NCI-H82 treated with DMSO at 0.1 percent for 48 hours (cell line): ENCODE measurements at regions not wholly inside any gene's neighbourhood (a gene's known extent, or its start where the extent isn't known, plus 50 kb on each side); places are given as distances from the start of the nearest gene placed in this dataset.
A peak's percentile ranks its signal among the peaks of the same experiment; 100 is the strongest.
"Not testable (repeated sequence)": the region's sequence is repeated elsewhere in the genome, so short reads cannot be mapped to it uniquely, and the experiment has no call there.

ENCODE experiments used
- DNase-seq: peaks from one replicate; lab custom pipeline; 2025; ENCODE audit not compliant: unreplicated experiment; lab: John Stamatoyannopoulos, UW

DNA sequence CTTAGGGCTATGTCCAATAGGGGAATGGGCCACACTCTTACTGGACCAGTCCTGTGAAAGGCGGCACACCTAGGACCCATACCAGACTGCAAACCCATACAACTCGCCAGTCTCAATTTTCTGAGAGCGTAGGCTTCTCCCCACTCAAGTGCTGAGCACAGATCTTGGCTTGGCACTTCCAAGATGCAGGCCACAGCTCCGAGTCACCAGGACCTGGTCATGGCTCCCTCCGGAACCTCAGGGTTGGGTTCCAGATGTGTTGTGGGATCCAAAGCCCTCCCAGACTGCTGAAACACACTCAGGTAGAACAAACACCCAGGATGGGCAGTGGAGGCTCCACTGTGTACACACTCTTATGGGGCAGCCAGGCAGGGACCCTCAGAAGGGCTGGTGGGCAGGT is 103.3 kb downstream of the TMEM144 start:
- DNase-seq = no peak

DNA sequence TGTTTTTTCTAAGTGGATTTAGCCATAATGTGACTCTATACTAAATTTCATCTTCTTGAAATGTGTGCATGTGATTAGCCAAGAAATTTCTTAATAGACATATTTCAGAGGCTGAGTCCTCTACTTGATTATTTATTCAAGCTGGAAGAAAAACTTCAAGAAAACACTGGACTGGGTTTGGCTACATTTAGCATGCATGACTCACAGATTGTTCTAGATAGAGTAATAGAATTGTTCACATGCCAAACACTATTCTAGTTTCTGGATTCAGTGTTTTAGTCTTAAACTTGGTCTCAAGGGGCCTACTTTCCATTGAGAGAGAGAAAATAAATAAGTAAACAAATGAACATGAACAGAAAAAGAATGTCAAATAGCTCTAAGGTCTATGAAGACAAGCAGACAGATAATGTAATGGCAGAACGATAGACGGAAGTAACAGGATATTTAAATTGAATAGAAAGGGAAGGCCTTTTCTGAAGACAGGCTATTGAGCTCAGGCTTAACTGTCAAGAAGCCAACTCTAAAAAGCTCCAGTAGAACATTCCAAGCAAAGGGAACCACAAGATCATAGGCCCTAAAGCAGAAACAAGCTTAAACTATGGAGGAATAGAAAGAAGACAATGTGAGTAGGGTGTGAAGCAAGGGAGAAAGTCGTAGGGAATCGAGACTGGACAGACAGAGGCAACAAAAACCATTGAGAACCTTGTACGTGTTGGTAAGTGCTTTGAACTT is 104.6 kb downstream of the TMEM144 start:
- DNase-seq = no peak

DNA sequence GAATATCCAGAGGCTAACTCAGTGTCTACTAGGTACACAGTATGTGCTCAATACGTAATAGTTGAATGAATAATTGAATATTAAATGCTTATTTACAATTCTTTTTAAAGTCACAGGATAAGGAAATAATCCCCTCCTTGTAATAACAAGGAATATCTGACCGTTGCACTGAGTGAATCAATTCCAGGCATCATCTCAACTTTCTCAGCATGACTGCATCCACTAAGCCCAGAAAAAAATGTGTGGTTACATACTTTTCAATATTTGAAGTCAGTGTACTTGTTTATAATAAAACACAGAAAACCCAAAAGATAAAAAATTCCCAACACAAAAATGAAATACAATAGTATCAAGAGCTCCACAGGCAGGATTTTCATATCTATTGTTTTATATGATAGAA is 105.4 kb downstream of the TMEM144 start:
- DNase-seq = no peak

DNA sequence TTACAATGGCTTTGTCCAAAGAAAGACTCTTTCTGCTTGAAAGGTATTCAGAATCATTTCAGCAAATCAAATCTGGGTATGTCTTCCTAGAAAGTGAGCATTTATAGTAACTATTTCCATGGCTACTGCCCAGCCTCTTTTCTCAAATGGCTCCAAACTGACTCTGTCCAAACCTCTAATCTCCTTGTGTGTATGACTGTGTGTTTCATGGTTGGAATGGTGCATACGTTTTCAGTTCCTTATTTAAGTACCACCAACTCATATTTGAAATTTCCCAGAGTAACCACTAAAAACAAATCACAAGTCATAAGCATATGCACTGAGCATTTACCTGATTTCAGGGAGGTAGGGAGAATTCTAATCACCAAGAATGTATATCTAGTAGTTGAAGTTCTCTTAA is 106.0 kb downstream of the TMEM144 start:
- no peak for DNase-seq

DNA sequence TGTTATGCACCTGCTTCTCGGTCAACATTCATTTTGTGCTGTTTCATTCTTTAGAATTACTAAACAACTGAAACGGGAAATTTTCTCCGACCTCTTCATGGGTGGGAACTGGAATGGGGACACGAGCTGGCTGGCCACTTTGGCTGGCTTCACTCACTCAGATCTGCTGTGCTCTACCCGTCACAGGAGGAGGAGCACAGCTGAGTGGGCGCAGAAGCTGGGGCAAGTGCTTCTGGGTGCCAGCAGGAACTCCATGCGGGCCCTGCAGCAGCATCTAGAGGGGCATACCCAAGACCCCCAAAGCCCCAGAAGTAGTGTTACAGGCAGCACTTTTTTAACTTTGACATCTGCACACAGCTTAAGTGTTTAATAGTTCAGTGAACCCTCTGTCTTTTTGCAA is 109.6 kb downstream of the TMEM144 start:
- DNase-seq = no peak

DNA sequence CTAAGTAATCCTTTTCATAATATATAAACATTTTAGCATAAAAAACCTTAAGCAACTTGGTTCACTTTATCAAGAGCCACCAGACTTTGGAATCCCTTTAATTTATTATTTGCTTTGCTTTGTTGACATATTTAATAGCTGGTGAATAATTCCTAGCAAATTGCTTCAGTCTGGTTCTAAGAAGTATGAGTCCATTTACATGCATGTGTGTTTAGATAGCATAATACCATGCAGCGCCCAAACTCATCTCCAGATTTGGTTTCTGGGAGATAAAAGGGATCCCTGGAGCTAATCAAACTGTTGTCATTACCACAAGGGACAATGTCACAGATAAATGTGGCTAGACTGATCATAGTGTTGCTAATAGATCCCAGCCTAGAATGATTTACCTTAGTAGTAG is 111.8 kb downstream of the TMEM144 start:
- no peak for DNase-seq

DNA sequence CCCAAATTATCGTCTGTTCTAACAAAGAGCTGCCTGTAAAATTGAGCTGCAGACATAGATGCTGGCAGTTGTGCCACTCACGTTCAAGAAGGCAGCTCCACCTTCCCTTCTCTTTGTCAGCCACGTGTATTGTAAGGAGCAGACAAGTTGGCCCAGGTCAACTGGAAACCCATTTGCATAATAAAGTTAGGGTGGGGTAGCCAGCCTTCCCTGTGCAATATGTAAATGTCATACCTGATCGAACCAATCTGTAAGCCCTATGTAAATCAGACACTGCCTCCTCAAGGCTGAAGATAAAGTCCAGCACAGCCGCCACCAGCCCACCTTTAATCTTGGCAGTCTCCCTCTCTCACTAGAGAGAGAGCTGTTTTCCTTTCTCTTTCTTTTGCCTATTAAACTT is 117.2 kb downstream of the TMEM144 start:
- peak; percentile 36 for DNase-seq

DNA sequence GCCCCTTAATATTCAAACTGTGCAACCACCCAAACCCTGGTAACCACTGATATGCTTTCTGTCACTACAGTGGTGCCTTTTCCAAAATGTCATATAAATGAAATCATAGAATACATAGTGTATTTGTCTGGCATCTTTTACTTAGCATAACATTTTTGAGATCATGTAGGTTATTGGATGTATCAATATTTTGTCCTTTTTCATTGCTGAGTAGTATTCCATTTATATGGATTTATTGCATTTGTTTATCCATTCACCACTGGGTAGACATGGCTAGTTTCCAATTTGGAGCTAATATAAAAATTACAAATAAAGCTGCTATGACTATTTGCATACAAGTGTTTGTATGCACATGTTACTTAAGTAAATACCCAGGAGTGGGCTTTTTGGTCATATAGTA is 121.6 kb downstream of the TMEM144 start:
- DNase-seq = no peak

DNA sequence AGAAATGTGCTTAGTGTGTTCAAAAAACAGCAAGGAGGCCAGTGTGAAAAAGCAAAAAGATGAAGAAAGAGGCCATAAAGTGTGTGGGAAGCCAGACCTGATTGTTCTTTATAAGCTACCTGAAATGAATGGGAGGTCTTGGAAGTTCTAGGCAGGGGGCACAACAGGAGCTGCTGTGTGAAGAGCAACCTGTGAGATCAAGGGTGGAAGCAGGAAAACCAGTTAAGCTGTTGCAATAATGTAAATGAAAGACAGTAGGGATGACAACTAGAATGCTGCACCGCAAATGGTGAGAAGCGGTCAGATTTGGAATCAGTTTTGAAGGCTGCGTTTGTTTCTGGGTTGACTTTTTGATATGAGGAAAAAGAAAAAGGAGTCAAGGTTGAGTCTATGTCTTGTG is 123.5 kb downstream of the TMEM144 start:
- DNase-seq = no peak

DNA sequence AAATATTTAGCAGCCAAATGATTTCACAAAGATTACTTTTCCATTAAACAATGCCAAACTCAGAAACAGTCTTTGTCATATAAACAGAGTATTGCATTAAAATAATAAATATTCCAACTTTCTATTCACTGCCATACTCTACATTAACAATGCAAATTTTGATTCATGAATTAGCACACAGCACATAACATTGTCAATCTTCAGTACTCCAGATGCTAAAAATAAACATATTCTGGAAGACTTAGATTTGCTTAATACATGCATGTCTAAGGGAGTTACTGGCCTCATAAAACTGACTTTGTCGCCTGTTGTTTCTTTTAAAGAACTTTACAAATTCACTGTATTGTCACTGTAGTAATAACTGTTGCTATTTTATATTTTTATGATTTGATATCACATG is 131.6 kb downstream of the TMEM144 start:
- no peak for DNase-seq

DNA sequence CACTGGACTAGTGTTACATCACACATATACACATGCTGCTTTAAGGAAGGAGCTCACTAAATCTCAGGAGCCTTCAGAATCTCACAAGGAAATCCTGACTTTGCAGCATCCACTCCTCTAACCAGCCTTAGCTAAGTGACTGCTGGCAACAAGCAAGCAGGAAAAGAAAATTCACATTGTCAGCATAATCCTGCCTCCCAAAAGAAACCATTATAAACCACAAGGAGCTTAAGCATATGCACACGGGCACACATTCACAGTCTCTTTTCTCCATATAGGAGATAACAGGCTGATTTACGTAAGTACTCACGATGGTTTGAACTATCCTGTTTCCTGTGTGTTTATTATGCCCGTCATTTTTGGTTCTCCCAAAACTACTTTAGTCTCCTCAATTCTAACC is 136.3 kb downstream of the TMEM144 start:
- DNase-seq = no peak

DNA sequence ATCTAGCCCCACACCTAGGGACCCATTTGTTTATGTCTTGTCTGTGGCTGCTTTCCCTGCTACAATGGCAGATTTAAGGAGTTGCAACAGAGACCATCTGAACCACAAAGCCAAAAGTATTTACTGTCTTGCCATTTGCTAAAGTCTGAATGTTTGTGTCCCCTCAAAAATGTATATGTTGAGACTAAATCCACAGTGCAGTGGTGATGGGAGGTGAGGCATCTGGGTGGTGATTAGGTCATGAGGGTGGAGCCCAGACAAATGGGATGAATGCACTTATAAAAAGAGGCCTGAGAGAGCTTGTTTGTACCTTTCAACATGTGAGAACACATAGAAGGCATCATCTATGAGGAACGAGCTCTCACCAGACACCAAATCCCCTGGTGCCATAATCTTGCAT is 137.3 kb downstream of the TMEM144 start:
- no peak for DNase-seq

DNA sequence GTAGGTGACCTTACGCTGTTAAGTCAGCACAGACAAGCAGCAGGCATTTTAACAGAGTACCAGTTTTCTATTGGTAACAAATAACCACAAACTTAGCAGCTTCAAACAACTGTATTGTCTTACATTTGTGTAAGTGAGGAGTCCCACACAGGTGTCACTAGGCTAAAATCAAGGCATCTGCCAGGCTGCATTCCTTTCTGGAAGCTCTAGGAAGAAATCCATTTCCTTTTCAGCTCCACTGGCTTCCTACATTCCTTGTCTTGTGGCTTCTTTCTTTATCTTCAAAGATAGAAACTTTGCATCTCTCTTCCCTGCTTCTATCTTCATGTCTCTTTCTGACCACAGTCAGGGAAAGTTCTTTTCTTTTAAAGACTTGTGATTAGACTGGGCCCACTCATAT is 139.9 kb downstream of the TMEM144 start:
- no peak for DNase-seq

DNA sequence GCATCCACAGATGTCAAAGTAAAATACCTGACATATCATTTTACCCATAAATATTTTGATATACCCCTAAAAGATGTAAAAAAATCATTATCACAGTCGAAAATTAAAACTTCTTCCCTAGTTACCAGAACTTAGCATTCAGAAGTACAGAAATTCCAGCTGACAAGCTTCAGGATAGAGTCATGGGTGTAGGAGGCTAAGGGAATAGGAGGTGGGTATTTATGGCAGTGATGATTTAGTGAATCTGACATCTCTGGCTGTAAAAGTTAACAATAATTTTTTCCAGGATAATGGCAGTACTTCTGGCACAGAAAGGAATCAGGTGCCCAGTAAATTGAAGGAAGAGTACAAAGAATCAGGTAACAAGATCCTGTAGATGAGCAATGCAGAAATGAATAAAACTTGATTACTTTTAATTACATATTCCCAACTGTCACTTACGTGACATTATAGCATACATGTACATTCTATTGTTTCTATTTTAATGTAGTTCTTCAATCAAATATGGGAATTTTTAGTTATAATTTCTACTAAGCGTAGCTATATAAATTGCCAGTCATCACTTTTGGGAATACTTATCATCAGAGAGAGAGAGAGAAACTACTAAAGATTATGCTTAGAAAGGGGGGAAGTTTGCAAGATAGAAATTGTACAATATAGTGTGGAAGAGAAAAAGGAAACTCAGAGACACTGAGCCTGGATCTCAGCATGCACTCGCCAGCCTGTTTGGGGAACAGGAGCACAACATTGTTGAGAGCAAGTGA is 143.4 kb downstream of the TMEM144 start:
- DNase-seq = no peak

DNA sequence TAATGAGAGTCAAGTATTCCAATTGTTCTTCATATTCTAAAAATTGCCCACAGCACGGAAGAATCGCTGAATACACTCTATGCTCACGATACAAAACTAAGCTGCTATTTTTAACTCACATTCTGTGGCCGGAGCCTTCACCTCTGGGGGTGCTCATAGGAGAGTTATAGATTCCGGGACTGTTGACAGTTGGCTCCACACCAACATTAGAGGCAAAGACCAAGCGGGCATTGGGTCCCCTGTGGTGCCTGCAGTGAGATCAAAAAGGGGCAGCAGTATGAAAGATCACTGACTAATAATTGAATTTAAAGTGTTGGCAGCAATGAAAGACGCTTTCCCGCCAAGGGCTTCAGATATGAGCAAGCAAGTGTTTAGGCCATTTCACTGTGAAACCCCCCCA is 146.0 kb downstream of the TMEM144 start:
- no peak for DNase-seq

DNA sequence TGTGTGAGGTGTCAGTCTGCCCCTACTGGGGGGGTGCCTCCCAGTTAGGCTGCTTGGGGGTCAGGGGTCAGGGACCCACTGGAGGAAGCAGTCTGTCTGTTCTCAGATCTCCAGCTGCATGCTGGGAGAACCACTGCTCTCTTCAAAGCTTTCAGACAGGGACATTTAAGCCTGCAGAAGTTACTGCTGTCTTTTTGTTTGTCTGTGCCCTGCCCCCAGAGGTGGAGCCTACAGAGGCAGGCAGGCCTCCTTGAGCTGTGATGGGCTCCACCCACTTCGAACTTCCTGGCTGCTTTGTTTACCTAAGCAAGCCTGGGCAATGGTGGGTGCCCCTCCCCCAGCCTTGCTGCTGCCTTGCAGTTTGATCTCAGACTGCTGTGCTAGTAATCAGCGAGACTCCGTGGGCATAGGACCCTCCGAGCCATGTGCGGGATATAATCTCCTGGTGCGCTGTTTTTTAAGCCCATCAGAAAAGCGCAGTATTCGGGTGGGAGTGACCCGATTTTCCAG is 153.7 kb upstream of the RXFP1 start:
- not testable (repeated sequence) for DNase-seq

DNA sequence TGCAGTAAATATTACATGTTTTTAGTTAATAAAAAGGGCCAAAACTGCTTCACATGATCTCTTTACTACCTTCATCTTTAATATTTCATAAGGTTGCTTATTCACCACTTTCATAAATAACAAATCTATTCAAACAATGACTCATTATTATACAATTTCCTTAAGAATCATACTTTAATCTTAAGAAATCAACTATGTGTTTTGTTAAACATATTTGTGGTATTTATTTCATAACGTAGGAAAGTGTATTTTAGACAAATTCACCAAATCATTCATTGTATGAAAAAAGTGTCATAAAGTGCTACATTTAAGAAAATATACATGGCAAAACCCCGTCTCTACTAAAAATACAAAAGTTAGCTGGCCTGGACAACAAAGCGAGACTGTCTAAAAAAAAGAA is 150.5 kb upstream of the RXFP1 start:
- no peak for DNase-seq

DNA sequence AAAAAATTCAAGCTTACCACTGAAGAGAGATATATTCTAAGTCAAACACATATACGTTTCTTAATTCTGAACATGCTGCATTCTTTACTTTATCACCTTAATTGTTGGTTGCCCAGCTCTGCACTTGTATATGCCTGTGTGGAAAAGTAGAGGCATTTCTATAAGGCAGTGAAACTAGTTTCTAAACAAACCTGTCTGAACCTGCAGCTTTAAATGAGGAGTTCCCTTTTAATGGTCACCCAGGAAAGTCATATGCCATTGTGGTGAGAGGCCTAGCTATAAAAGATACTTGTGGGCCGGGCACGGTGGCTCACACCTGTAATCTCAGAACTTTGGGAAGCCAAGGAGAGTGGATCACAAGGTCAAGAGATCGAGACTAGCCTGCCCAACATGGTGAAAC is 147.4 kb upstream of the RXFP1 start:
- DNase-seq = no peak

DNA sequence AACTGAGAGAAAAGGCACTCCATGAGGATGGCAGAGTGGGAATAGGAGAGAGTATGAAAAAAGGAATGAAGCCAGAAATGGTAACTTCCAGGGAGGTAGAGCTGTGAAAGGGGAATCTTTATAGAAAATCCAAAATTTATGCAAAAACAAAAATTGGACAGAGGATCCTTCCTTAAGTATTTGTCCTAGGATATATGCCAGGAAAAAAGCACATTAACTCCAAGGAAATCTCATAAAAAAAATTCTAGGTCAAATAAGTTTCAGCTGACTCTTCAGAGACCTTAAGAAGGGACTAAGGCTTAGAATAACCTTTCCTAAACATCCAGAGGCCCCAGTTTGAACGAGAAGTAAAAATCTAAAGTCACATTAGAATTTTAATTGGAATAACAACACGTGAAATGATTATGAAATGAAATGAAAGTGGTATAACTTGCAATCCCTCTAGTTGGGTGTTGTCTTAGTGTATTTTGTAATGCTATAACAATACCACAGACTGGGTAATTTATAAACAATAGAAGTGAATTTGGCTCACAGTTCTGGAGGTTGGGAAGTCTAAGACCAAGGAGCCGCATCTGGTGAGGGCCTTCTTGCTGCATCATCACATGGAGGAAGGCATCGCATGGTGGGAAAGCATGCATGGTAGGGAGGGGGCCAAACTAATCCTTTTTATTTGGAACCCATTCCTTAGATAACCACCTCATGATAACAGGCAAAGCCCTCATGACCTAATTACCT is 145.4 kb upstream of the RXFP1 start:
- DNase-seq = no peak

DNA sequence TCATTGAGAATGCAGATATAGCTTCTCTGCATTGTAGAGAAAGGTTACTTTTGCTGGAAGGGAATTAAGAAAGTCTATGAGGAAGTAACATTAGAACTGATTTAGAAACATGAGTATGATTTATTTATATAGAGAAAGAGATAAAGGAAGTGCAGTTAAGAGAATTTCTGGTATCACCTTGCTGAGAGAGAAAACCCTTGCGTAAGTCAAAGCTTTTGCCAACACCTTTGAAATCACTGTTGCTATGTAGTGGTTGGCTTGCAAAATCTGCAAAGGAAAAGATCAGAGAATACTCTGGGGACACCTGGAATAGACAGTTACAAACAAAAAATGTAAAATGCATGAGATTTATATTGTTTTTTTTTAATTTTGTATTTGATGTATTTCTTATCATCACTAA is 137.3 kb upstream of the RXFP1 start:
- no peak for DNase-seq

DNA sequence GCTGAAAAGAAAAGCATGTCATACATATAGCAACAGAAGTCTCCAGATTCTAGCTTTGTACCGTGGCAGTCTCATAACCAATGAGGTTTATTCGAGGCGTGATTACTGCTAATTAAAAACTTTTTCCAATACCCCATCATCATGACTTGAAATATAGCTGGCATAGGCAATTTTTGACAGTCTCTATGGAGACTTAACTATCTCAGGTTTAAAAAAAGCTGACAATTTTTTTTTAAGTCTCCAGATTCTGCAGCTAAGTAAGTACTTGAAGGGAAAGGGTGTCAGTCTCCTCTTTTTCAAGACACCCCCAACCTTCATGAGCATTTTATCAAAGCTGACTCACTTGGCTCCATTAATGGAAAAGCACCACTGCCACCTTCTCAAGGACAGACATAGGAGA is 126.3 kb upstream of the RXFP1 start:
- no peak for DNase-seq

DNA sequence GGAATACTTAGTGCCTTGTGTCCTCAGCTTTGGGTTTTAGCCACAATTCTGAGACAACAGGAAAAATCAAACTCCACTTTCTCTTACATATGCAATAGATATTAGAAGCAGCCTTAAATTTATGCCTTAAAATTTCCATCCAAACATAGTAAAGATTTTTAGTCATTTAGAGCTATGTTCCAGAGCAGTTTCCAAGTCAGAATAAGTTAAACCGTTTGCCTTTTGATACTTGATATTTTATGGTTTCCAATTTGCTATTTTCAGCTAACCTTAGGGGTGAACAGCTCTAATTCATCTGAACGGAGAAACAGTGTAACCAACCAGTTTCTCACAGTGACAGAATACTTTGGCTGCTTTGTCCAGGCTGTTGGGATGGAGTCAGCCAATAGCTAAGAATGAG is 125.8 kb upstream of the RXFP1 start:
- DNase-seq = no peak
